Epithelial cell of prostate (primary cell): ENCODE measurements at regions not wholly inside any gene's neighbourhood (a gene's known extent, or its start where the extent isn't known, plus 50 kb on each side); places are given as distances from the start of the nearest gene placed in this dataset.
"Not testable (repeated sequence)": the region's sequence is repeated elsewhere in the genome, so short reads cannot be mapped to it uniquely, and the experiment has no call there.

Experiments used
- DNase-seq: peaks from one replicate; pipeline ENCODE4 v3.0.0-alpha.2; 2011; ENCODE audit warnings: low read depth, low spot score
- H3K27ac ChIP-seq: fragments of 450-650 bp; 2 replicates; pipeline ENCODE4 v1.5.1; 2017; ENCODE audit warnings: mild to moderate bottlenecking

GRCh38 chr19:14286594-14286993, 80.6 kb upstream of the ADGRL1 start:
- H3K27ac ChIP-seq, DNase-seq: not testable (repeated sequence)

- not testable (repeated sequence) for DNase-seq, H3K27ac ChIP-seq
These were observed 79.8 kb upstream of the ADGRL1 start for GRCh38 chr19:14285726-14286125.

- H3K27ac ChIP-seq, DNase-seq: not testable (repeated sequence)
These were observed 78.0 kb upstream of the ADGRL1 start for GRCh38 chr19:14283813-14284520.

GRCh38 chr19:14279270-14279669, 73.3 kb upstream of the ADGRL1 start:
- DNase-seq, H3K27ac ChIP-seq: not testable (repeated sequence)

- no peak for DNase-seq
- H3K27ac ChIP-seq, result no peak overlapping the region
These were observed 71.6 kb upstream of the ADGRL1 start for GRCh38 chr19:14277608-14278007.

GRCh38 chr19:14275823-14276222, 69.9 kb upstream of the ADGRL1 start:
- not testable (repeated sequence) for H3K27ac ChIP-seq, DNase-seq

- H3K27ac ChIP-seq, result no peak overlapping the region
- DNase-seq, result no peak
These were observed 66.7 kb upstream of the ADGRL1 start for GRCh38 chr19:14272623-14273022.

- H3K27ac ChIP-seq, result no peak overlapping the region
- no peak for DNase-seq
These were observed 65.9 kb upstream of the ADGRL1 start for GRCh38 chr19:14271840-14272239.

- not testable (repeated sequence) for DNase-seq, H3K27ac ChIP-seq
These were observed 64.6 kb upstream of the ADGRL1 start for GRCh38 chr19:14270557-14270956.

- H3K27ac ChIP-seq, result no peak overlapping the region
- DNase-seq, result no peak
These were observed 61.3 kb upstream of the ADGRL1 start for GRCh38 chr19:14267224-14267741.

- H3K27ac ChIP-seq, DNase-seq: not testable (repeated sequence)
These were observed 60.2 kb upstream of the ADGRL1 start for GRCh38 chr19:14266208-14266607.

GRCh38 chr19:14265290-14266036, 59.5 kb upstream of the ADGRL1 start:
- no peak for DNase-seq
- H3K27ac ChIP-seq, result no peak overlapping the region

- H3K27ac ChIP-seq, result not testable (repeated sequence)
- peak; percentile 33 for DNase-seq
These were observed 50.1 kb upstream of the ADGRL1 start for GRCh38 chr19:14255902-14256649.
